DMS79 (cell line): ENCODE measurements at regions not wholly inside any gene's neighbourhood (a gene's known extent, or its start where the extent isn't known, plus 50 kb on each side); places are given as distances from the start of the nearest gene placed in this dataset.

Experiments used
- DNase-seq: peaks from one replicate; lab custom pipeline; 2025; lab: John Stamatoyannopoulos, UW

DNA sequence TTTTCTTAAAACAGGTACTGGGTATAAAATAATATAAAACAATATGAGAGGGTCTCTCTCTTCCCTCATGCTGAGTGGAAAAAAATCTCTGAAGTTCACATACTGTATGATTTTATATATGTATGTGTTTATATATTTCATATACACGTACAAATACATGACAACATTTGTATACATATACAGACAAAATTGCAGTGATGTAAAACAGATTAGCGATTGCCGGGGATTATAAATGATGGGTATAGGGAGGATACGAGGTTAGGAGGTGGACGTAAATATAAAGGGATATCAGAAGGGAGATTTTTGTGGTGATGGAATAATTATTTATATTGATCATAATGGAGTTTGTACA lies 194.8 kb upstream of the PRSS16 start:
- DNase-seq, result no peak

DNA sequence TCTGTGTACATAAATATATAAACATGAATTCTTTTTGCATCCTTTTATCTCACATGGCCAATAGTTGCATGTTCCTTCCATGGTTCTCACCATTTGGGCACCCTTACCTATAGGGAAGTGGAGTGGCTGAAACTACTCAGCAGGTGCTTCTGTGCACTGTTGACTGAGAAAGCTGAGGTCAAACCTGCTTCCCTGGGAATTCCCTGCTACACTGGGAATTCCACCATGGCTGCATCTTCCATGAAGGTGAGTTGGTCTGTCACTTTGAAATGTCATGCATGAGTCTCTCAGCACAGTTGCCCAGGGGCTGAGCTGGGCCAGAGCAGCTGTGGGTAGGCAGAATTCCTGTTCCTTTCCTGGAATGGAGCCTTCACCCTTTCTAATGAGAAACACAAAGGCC lies 193.8 kb upstream of the PRSS16 start:
- DNase-seq, result no peak

DNA sequence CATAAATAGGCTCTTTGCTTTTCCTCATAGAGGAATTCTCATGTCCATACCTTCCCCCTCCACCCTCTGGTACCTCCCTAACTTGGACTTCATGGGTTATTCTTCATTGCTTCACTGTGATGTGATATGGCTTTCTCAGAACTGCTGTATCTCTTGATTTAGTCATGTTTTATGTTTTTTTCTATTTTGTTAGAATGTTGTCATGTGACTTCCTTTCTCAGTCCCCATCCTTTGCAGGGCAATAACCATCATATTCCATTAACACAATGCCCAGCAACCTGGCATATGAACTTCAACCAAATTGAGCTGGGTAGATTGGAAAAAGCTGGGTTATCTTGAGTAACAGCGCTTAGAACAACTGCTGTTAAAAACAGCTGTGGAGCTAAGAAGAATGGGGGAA lies 190.9 kb upstream of the PRSS16 start:
- DNase-seq, result no peak

DNA sequence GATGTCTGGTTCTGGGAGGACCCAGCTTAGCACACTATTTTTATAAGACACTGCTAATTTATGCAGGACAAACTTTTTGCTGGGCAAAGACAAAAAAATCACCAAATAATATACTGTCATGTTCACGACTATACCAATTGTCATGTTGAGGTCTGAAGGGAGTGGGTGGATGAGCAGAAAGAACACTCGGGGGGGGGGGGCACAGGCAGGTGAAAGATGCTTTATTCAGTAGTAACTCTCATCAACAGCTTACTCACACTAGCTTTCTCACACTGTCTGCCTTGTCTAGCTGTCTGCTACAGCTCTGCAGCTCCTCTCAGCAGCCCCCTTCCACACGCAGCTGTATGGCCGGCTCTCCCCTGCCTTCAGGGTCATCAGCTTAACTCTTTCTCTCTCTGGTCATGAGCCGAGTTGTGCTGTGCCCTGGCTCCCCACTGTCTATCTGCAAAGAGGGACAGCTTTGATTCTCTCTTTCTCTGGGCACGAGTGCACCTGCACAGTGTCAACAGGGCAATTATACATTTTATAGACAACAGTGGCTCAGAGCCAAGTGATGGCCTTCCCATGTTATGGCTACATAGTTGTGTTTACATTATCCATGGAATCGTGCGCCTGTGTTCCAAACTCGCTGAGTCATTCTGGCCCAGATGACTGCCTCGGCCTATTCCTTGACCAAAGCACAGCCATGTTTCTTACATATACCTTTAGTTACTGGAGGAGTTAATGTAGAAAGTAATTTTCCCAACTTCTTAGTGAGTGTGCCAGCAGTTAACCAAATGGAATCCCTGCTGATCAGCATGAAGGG lies 187.7 kb upstream of the PRSS16 start:
- DNase-seq, result no peak

DNA sequence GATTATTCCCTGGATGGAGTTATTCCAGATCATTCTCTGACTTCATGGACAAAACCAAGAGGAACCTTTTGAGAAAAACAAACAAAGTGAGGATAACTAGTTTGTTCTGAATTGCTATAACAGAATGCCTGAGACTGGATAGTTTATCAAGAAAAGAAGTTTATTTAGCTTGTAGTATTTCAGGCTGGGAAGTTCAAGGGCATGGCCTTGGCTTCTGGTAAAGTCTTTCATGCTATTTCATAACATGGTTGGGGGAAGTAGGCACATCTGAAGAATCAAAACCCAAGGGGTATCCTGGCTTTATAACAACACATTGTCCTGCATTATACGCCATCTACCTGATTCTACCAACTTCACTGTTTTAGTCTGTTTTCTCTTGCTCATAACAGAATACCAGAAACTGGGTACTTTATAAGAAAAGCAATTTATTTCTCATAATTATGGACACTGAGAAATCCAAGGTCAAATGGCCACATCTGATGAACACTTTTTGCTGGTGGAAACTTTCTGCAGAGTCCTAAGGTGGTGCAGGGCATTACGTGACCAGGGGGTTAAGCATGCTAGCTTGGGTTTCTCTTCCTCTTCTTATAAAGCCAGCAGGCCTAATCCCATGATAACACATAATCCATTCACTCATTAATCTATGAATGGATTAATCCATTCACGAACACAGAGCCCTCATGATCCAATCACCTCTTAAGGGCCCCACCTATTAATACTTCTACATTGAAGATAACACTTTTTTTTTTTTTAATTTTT lies 186.1 kb upstream of the PRSS16 start:
- DNase-seq, result no peak

DNA sequence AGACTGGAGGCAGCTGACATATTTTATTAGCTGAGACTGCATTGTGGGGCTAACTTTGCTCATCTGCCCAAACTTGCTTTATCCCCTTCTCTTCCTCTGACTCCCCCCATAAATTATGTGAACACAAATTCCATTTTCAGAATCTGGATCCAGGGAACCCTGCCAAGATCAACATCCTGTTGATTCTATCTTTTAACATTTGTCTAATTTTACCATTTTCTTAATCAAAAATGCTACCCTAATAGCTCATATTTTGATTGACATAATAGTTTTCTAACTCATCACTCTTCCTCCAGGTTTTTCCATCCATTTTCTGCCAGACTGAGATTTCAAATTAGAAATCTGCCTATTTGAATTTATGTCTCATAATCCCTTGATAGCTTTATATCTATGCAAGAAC lies 184.7 kb upstream of the PRSS16 start:
- DNase-seq, result no peak

DNA sequence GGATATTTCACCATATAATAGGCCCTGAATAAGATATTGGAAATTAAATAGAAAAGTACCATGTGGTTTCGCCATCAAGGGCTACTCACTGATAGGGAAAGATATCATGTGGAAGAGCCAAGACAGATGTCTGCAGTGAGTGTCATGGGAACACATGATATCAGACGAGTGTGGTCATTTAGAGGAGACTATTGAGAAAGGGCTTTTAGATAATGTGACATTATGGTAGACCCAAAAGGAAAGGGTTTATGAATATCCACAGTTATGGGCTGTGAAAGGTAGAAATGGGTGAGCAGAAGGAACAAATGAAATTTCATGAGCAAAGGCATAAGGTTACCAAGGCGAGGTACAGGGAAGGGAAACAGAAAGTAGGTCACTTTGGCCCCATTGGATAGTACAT lies 182.3 kb upstream of the PRSS16 start:
- no peak for DNase-seq

DNA sequence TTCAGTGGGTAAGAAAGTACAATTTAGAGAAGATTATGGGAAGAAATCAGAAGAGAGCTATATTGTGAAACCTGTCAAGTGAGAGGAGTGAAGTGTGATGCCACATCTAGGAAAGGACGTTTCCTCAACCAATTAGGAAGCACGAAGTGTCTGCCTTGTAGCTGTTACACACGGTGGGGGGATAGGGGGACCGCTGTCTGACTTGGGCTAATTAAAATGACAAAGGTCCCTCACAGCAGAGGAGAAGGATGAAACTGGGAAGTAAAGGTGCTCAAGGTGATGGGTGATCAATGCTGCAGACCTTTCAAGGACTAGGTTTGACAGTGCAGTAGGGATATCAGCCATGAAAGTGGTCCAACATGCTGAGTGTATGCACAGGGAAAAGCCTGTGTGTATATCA lies 181.1 kb upstream of the PRSS16 start:
- DNase-seq, result no peak

DNA sequence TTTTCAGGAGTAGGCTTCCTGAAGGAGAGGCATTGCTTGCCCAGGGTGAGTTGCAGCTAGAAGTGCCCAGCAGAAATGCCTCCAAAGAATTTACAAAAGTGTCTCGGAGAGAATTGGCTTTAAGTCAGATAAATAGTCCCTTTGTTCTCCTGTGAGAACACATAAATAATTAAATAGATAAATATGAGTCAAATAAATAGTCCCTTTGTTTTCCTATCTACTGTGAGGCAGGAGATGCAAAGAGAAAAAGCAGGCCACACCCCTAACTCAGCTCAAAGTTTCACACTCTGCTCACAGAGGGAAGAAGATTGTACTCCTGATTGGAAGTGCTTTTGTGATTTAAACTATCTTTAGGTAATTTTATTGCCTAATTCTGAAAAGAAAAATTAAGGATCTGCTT lies 180.7 kb upstream of the PRSS16 start:
- no peak for DNase-seq

DNA sequence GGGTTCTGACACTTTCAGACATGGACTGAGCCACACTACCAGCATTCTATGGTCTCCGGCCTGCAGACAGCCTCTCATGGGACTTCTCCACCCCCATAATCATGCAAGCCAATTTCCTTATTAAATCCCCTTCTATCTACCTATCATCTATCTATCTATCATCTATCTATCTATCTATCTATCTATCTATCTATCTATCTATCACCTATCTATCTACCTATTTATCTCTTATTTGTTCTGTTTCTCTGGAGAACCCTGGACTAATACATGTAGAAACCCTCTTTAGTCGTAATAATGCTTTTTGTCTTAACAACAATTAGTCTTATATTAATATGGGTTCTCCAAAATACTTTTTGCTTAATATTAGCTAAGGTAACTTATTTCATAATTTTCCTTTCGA lies 174.1 kb upstream of the PRSS16 start:
- no peak for DNase-seq

DNA sequence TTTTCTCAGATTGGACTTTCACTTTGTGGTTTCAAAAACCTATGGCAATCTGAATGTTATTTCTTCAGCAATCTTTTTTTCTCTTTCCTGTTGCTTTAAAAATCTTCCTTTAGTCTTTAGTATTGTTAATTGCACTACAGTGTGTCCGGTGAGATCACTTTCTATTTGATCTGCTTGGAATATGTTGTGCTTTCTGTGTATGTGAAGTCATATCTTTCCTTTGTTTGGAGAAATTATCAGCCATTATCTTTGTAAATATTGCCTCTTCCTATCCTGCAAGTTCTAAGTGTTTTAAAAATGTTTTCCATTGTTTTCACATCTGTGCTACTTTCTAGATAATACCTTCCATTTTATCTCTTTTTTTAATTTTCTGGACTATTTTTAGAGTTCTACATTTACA lies 171.4 kb upstream of the PRSS16 start:
- DNase-seq, result no peak

DNA sequence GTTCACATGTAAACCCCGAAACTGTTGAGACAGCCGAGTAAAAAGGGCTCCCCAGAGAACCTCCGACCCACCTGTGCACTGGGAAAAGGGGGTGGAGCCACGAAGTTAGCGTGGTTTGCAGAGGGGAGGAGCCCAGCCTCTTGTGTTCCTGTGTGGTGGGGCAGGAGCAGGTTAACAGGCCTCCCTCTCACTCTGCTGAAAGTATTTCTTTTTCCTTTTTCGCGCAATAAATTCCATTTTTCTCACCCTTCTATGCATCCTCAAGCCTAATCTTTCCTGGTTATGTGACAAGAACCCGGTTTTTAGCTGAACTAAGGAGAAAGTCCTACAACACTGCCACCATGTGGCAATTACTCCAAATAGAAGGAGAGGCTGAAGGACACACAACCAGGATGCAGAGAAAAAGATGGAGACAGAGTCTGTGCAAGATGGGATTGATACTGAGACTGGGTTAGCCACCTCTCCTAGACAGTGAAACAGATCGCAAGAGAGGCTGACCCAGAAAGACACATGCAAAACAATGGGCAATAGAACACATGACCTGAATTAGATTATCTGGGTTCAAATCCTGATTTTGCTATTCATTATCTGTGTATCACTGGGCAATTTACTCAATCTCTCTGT lies 168.7 kb upstream of the PRSS16 start:
- no peak for DNase-seq

DNA sequence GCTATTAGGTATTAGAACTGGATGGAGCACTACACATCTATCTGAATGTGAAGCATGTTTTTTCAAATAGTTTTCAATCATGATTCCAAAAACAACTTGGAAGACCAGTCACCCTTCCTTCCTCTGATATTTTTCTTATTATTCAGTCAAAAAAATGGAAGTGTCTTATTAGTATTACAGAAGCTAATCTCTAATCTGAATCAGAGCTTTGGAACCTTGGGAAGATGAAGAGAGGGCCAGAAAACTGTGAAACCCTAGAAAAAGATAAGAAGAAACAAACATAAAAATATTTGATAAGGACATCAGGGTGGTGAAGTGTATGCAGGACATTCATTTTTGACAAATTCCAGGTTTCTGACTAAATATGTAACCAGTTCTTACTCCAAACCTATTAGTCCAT lies 166.3 kb upstream of the PRSS16 start:
- no peak for DNase-seq

DNA sequence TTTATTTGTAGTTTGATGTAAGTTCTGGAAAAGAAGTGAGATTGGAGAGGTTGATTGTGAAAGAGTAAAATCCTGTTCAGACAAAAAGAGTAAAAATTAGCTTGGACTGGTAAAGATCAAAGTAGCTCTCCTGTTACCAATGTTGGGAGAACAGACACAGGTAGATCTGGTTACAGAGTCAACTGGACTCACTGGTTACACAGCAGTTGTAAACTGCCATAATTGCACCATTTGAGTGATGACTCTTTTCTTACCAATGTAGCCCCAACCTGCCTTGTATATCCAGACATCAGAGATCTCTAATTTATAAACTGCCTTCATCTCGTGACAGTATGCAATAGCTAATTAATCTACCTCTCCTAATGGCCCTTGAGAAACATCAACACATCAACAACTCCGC lies 165.6 kb upstream of the PRSS16 start:
- no peak for DNase-seq

DNA sequence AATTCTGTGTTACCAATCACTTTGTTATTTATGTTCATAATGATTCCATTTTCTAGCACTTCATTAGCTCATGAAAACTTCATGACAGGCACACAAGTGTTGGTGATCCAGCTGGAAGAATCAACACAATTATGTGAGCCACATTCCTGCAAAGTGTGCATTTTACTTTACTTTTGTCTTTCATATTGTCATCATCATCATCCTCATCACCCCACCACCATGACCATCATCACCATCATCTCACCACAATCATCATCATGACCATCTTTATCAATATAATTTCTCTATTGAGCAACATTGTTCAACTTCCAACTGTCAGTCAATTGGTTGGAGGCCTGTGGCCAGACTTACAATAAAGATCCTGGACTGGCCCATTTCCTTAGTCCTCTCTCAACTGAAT lies 159.4 kb upstream of the PRSS16 start:
- no peak for DNase-seq

DNA sequence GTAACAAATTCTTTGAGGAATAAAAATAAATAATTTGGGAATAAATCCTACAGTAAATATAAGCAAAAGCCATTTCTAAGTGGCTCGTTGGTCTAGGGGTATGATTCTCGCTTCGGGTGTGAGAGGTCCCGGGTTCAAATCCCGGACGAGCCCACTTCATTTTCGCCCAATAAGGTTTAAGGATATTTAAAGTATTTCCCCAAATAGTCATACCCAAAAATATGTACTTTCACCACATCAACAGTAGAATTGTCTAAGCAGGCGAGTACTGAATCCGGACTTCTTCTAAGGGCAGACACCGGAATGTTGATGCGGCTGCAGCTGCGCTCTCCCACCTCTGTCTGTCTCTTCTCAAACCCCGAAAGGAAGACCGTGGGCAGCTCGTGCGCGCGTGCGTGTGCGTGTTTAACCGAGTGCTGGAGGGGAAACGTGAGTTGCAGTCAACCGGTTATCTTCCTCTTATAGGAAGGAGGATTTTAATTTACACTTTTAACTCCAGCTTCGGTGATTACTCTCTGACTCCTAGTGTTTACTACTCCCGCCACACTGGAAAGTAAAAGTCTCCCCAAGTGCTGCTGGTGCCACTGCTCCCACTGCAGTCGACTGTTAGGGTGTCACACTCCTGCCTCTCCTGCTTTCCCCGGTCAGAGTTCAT lies 155.7 kb upstream of the PRSS16 start:
- no peak for DNase-seq

DNA sequence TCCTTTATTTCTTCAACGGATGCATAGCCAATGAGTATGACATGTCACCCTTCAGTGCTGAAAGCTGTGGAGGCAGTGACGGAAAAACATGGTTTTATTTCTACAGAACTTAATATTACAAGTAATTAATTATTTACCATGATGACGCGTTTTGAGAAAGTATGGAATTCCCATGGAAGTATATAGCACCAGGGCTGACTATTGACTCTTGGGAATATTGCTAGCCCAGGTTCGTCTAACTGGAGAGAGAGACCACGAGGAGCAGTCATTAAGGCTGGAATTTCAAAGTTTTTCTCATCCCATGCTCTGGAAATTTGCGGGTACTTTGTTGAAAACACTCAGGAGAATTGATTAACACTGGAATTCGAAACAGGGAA lies 155.2 kb upstream of the PRSS16 start:
- DNase-seq, result no peak

DNA sequence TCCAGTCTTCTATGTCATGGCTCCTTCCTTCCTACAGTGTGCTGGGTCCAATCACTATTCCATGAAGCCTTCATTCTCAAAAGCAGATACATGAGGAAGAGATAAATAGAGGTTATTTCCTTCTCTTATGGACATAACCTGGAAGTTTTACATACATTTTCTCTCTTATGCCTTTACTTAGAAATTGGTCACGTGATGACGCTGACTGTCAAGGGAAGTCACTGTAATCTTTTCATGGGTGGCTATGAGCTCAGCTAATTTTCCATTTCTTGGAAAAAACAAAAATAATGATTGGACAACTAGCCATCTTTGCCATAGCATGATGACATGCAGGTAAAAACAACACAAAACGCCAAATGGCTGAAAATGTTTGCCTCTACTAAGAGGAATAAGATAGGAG lies 151.6 kb upstream of the PRSS16 start:
- no peak for DNase-seq

DNA sequence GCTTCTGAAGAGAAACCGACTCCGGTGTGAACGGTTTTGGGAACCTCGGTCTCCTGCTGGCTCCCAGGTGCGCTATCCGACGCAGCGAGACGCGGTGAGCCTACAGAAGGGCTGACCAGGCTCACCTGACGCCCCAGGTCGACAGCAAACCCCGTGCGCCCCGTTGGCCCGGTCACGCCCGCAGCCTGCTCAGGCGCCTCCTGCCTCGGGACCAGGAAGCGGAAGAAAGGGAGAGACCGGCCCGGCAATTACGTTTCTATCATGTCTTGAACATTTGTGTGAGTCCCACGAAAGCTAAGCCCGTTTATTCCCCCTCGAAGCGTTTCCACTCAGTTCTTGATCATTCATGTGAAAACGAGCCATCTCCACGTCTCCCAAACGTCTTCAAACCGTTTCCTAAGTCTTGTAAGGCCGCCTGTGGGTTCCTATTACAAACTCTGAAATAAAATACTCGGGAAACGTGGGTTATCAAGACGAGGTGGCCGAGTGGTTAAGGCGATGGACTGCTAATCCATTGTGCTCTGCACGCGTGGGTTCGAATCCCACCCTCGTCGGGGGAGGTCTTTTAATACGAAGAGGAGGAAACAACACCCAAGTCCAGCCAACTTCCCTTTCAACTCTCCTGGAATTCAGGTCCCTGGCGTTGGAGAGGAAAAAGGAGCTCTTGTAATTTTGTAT lies 150.5 kb upstream of the PRSS16 start:
- DNase-seq, result no peak

DNA sequence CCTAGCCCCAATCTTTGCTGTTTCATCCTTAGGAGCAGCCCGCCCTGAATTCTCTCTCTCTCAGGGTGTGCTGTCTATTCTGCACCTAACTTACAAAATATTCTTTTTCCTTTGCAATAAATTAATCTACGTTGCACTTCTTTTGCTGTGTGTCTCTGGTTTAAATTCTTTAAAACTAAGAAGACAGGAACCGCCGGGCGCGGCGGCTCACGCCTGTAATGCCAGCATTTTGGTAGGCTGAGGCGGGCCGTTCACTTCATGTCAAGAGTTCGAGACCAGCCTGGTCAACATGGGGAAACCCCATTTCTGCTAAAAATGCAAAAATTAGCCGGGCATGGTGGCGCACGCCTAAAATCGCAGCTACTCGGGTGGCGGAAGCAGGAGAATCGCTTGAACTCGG lies 148.5 kb upstream of the PRSS16 start:
- DNase-seq, result no peak

DNA sequence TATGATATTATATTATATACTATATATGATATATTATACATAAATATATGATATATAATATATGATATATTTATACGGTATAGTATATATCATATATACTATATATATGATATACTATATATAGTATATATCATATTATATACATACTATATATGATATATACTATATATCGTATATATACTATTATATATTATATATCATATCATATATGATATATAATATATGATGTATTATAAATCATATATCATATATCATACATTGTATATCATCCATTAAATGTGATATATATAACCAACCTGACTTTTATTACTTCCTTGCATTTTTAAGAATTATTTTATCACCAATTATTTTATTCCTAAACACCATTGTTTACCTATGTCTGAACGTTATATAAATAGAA lies 146.6 kb upstream of the PRSS16 start:
- no peak for DNase-seq

DNA sequence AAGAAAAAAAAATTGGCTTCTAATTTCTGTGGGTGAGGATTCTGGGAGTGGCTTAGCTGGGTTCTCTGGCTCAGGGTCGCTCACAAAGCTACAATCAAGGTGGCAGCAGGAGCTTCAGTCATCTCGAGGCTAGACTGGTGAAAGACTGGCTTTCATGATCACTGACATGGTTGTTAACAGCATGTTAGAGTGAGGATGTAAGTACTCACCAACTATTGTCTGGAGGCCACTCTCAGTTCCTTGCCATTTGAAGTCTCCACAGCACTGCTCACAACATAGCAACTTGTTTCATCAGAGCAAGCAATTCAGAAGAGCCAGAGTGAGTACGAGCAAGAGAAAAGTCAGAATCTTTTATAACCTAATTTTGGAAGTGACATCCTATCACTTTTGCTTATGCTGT lies 145.7 kb upstream of the PRSS16 start:
- DNase-seq, result no peak
